GM19328 (cell line): ENCODE measurements at regions not wholly inside any gene's neighbourhood (a gene's known extent, or its start where the extent isn't known, plus 50 kb on each side); places are given as distances from the start of the nearest gene placed in this dataset.

Experiments used
- ATAC-seq: cut with Tn5 transposase; IDR thresholded peaks from one replicate; pipeline ENCODE4 v1.9.1; 2021; ENCODE audit warnings: mild to moderate bottlenecking, moderate library complexity; ENCODE audit not compliant: unreplicated experiment

DNA sequence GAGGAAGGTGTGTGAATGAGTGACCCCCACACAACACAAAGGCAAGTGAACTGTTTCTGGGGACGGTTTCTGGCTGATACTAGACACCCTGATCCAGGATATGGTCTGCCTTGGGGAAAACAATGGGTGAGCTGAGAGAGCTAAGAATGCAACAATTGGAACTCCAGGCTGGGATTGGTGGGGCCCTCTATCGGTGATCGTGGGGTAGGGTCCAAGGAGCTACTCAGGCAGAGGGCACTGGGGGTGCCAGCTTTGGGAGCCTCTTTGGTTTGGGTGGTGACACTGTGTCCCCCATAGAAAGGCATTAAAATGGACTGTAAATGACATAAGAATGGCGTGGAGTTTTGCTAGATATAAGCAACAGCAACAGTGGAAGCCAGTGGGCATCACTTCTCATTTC is 439.1 kb downstream of the DMAC1 start:
- ATAC-seq: no peak

DNA sequence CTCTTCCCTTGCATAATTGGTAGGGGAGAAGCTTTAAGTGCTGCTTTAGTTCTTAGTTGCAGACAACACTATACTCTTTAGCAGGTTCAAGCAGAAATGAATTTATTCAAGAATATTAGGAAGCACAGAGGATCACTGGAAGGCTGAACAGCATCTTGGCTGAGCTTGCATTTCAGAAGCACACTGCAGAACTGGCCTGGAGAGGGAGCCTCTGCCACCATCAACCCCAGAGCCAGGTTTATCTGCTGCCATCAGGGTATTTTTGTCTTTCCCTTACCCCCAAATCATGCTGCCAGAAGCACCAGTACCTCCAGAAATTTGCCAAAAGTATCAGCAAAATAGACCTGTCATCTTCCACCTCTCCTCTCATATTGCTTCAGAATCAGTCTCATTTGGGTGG is 440.7 kb downstream of the DMAC1 start:
- no peak for ATAC-seq

- no peak for ATAC-seq
Observed at GRCh38 chr9:7354704-7355103, 444.9 kb downstream of the DMAC1 start.

DNA sequence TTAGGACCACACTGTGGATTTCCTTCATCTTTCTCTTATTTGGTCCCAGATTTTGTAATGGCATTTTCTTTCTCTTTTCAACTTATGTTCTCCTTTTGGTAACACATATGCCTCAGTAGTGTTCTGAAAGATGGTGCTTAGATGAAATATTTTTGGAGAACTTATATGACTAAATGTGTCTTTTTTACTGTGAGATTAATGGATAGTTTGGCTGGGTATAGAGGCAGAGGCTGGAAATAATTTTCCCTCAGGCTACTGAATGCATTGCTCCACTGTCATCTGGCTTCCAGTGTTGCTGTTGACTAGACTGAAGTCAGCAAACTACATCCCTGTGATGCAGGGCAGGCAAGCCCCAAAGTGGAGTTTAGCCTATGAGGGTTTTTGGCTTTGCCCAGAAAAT is 450.9 kb downstream of the DMAC1 start:
- ATAC-seq: no peak

DNA sequence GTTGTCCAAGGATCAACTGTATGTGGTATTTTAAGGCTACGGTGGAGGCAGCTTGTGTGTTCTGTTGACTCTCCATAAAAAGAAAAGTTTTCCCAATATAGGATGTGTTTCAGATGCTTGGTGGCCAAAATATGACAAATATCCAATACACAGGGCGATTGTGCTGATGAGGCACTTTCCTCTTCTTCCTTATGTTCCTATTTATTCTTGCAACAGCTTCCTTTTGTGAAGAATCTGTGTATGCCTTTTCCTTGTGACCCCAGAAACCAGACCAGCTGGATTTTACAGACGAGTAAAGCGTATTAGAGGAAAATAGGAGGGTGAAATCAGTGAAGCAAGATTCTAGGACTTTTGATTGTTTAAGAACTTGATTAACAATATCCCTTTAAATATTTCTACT is 452.0 kb downstream of the DMAC1 start:
- no peak for ATAC-seq

DNA sequence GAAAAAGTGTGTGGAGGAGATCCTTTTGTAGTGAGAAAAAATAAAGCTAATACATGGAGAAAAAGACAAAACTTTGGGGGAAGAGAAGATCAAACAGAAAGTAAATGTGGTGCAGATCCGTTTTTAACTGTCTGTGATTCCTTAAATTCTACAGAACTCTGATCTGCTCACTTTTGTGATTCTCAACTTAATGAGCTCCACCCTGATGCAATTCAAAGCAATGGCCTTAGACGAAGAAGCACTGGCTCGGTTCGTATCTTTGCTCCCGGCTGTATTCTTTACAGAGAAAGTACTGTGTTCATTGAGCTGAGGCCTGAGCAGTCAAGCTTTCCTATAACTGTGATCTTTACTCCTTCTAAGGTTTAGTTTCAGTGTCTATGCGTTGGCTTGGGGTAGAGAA is 453.4 kb downstream of the DMAC1 start:
- ATAC-seq: no peak

- ATAC-seq: peak; percentile 8
Observed at GRCh38 chr9:7342736-7343135, 456.8 kb downstream of the DMAC1 start.

- ATAC-seq: peak; percentile 73
Observed at GRCh38 chr9:7342229-7342628, 457.3 kb downstream of the DMAC1 start.

DNA sequence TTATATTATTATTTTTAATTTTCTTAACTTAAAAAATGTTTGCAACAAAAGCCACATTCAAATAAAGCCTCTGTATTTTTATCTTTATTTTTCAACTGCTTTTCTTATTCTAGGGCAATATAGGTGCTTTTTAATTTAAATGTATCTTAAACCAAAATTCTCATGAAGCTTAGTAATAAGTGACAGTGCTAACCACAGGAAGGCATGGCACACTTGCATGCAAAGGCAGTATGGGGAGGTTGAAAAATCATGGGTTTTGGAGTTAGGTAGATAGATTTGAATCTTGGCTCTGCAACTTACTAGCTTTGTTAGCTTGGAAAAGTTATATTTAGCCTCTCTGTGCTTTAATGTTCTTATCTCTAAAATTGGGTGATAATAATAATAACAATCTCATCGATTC is 458.0 kb downstream of the DMAC1 start:
- no peak for ATAC-seq

- ATAC-seq: no peak
Observed at GRCh38 chr9:7340451-7340850, 459.1 kb downstream of the DMAC1 start.

DNA sequence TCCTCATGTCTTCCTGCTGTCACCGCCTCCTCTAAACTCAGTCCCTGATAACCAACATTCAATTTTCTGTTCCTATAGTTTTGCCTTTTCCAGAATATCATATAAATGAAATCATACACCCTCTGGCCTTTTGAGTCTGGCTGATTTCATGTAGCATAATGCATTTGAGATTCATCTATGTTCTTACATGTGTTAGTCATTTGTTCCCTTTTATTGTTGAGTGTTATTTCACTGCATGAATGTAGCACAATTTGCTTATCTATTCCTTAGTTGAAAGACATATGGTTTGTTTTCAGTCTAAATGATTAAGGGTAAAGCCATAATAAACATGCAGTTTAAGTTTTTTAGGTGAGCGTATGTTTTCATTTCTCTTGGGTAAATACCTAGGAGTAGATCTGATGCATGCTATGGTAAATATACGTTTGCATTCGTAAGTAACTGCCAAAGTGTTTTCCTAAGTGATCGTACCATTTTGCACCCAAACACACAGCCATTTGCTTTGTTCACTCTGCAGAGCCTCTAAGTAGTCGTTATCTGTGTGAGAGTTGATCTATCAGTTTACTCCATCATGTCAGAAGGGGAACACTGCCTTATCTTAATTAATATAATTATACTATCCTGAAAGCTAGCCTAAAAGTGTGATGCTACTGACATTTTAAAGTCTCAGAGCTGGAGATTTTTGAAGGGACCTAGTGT is 460.8 kb downstream of the DMAC1 start:
- no peak for ATAC-seq

DNA sequence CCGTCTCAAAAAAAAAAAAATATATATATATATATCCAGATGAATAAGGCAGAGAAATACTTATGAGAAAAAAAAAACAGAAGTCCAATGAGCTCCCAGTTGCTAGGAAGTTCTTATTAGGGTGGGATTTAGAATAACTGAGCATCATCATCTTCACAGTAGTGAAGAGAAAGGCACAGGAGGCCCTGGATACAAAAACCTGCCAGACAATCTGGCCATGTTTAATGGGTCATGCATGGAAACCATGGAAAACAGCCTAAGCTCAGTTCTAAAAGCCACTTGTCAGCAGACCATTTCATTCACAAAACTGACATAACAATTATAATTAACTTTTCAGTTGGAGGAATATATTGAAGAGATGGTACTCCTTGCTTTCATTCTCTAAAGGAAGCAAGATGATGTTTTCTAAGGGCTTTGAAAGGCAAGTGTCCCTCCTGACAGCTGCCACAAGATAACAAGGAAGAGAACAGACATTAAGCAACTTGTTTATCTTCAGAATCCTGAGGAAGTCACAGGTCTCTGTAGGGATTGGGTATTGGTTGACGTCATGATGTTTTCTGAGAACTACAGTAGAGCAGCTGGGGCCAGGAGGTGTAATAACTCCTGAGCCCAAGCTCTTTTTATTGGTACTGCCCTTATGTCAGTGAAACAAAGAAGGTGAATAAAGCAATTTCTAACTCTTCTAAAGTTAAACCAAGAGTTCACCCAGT is 463.1 kb downstream of the DMAC1 start:
- no peak for ATAC-seq

DNA sequence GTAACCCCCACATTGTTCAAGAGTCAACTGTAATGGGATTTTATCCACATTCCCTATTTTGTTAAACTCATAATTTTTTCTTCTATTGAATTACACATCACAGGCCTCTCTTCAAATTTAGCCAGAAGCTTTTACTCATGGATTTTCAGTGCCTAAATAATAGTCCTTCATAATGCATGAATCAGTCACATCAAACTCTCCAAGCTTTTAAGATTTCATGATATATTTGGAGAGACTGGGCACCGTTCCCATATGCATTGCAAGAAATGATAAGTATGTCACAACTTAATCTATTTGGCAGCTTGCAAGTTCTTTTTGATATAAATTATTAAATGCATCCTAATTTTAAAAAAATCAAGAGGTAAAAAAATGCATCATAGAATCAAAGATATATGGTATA is 465.9 kb downstream of the DMAC1 start:
- ATAC-seq: no peak

DNA sequence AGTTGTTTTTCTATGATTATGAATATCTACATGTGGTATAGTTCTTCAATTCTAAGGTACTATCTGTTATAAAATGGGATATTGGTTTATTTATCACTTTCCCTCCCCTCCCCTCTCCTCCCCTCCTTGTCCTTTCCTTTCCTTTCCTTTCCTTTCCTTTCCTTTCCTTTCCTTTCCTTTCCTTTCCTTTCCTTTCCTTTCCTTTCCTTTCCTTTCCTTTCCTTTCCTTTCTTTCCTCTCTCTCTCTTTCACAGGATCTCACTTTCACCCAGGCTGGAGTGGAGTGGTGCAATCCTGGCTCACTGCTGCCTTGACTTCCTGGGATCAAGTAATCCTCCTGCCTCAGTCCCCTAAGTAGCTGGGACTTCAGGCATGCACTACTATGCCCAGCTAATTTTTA is 466.8 kb downstream of the DMAC1 start:
- no peak for ATAC-seq

DNA sequence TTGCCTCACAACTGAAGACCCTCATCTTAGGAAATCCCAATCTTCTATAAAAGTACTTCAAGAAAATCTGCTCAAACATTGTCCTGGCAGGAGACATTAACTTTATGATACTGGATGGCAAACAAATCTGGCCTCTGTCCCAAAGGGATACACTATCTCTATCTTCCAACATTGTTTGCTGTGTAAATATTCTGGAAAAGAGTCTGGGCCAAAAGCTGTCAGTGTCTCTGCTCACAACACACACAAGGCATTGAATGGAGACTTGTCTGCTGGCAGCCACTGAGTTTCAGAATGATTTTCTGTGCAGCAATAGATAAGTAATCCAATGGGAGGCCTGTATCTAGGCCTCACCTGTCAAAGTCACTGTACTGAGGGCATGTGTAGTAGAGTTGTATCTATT is 471.1 kb downstream of the DMAC1 start:
- ATAC-seq: no peak

DNA sequence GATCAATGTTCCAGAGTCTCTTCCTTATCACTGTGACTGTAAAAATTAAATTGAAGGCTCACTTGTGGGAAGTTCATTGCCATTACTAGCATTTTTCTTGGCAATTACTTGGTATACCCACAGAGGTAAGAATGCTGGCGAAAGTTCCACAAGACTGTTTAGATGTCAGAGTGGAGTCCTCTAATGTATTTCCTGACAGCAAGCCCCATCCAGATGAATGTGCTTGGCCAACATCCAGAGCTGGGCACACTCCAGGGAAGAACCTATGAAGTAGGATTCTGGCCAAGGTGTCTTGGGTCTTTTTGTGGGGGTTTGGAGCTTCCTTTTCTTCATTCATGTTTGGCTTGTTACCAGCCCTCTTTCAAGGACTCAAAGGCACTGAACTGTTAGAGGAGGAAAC is 473.6 kb downstream of the DMAC1 start:
- ATAC-seq: no peak

- no peak for ATAC-seq
Observed at GRCh38 chr9:7324152-7324598, 475.4 kb downstream of the DMAC1 start.

GRCh38 chr9:7320841-7321240 is 478.7 kb downstream of the DMAC1 start:
- no peak for ATAC-seq

DNA sequence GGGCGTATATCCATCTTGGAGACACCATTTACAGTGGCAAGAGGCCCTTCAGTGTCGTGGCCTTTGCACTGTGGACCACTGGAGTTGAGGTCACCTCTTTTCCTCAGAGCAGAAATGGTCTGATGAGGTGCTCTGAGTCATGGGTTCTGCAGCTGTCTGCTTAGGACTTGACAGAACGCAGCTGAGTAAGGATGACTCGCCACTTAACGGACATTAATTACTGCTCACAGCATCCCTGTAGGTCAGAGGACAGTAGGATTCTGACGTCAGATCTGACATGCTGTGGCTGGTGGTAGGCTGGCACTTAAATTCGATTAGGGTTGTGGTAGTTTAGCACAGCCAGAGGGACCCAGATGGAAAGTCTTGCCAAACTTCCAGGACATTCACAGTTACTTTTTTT is 479.4 kb downstream of the DMAC1 start:
- no peak for ATAC-seq

DNA sequence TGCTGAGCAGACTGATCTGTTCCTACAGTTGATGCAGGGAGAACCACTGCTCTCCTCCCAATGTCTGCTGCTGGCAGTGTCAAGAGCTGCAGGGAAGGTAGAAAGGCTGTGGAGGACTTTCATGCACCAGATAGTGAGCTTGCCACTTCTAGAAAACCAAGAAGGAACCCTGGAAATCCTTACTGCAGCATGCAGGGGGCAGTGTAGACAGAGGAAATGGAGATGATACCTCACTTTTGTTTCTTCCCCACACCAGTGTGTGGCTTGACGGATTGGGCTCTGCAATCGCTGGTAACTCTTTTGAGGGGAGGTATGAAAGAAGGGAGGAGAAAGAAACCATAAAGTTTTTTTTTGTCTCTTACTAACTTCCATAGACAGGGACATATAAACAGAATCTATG is 480.7 kb downstream of the DMAC1 start:
- no peak for ATAC-seq

GRCh38 chr9:7316967-7317366 is 482.6 kb downstream of the DMAC1 start:
- no peak for ATAC-seq

GRCh38 chr9:7316166-7316795 is 483.3 kb downstream of the DMAC1 start:
- no peak for ATAC-seq
